HL-60 (cell line): ENCODE measurements at regions not wholly inside any gene's neighbourhood (a gene's known extent, or its start where the extent isn't known, plus 50 kb on each side); places are given as distances from the start of the nearest gene placed in this dataset.

Experiments used
- DNase-seq, 2 experiments: peaks; one replicate each; pipeline ENCODE4 v3.0.0-alpha.2; 2010 to 2020; ENCODE audit warnings: low read depth in 1 of 2, low spot score in 1 of 2
- H3K27ac ChIP-seq: fragments of 250-450 bp; sonication (Bioruptor Pico); replicated peaks from 2 replicates; pipeline ENCODE4 v1.5.1; 2020; ENCODE audit warnings: mild to moderate bottlenecking, moderate library complexity
- H3K27me3 ChIP-seq: fragments of 250-450 bp; sonication (Bioruptor Pico); 2 replicates; pipeline ENCODE4 v1.5.1; 2021; ENCODE audit warnings: mild to moderate bottlenecking, moderate library complexity; ENCODE audit not compliant: insufficient read depth, poor library complexity, severe bottlenecking
- H3K4me3 ChIP-seq: replicated peaks from 2 replicates; pipeline ENCODE4 v1.5.1; 2011; ENCODE audit warnings: mild to moderate bottlenecking, control low read depth, low read length; ENCODE audit not compliant: insufficient read depth
- CTCF ChIP-seq: IDR thresholded peaks from one replicate; pipeline ENCODE4 v1.5.1; 2011; ENCODE audit warnings: low read length, control low read depth, inconsistent platforms; ENCODE audit not compliant: insufficient read depth
- GABPA ChIP-seq: IDR thresholded peaks from 2 replicates; pipeline ENCODE4 v1.6.1; 2012; ENCODE audit warnings: low read depth
- POLR2AphosphoS5 ChIP-seq: IDR thresholded peaks from 2 replicates; pipeline ENCODE4 v1.6.1; 2012; ENCODE audit warnings: low read depth
- SPI1 ChIP-seq: IDR thresholded peaks from 2 replicates; pipeline ENCODE4 v1.6.1; 2012; ENCODE audit warnings: low read depth, mild to moderate bottlenecking, borderline replicate concordance
- TF ChIP-seq, protein P1 (sequence below): IDR thresholded peaks from 2 replicates; pipeline ENCODE4 v1.6.1; 2012; ENCODE audit warnings: low read depth; ENCODE audit not compliant: insufficient replicate concordance

DNA sequence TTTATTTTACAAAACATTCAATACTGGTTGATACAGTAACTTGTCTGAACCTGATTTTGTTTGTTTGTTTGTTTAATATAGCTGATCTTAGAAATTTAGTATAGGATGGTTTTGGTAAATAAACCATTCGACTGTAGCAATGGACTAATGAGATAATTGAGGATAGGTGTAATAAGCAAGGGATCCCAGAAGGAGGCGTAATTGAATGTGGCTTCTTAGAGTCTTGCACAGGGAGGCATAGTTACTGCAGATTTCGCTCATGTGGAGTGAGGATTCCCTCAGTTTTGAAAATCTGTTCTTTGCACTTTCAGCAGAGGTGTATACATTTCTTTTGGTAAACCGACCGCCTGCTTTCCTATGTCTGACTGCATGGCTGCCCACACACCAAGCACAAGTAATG, 709.6 kb downstream of the SOCS6 start:
- DNase-seq = no peak
- Histone ChIP-seq H3K27me3 (no peaks in the 10 kb centered on the region), H3K27ac (no peak overlapping the region), H3K4me3 (no peak overlapping the region)
- TF ChIP-seq SPI1 = no peak
- TF ChIP-seq GABPA = no peak
- TF ChIP-seq POLR2AphosphoS5 = no peak
- TF ChIP-seq, protein P1, sequence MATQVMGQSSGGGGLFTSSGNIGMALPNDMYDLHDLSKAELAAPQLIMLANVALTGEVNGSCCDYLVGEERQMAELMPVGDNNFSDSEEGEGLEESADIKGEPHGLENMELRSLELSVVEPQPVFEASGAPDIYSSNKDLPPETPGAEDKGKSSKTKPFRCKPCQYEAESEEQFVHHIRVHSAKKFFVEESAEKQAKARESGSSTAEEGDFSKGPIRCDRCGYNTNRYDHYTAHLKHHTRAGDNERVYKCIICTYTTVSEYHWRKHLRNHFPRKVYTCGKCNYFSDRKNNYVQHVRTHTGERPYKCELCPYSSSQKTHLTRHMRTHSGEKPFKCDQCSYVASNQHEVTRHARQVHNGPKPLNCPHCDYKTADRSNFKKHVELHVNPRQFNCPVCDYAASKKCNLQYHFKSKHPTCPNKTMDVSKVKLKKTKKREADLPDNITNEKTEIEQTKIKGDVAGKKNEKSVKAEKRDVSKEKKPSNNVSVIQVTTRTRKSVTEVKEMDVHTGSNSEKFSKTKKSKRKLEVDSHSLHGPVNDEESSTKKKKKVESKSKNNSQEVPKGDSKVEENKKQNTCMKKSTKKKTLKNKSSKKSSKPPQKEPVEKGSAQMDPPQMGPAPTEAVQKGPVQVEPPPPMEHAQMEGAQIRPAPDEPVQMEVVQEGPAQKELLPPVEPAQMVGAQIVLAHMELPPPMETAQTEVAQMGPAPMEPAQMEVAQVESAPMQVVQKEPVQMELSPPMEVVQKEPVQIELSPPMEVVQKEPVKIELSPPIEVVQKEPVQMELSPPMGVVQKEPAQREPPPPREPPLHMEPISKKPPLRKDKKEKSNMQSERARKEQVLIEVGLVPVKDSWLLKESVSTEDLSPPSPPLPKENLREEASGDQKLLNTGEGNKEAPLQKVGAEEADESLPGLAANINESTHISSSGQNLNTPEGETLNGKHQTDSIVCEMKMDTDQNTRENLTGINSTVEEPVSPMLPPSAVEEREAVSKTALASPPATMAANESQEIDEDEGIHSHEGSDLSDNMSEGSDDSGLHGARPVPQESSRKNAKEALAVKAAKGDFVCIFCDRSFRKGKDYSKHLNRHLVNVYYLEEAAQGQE = no peak
- TF ChIP-seq CTCF = no peak

DNA sequence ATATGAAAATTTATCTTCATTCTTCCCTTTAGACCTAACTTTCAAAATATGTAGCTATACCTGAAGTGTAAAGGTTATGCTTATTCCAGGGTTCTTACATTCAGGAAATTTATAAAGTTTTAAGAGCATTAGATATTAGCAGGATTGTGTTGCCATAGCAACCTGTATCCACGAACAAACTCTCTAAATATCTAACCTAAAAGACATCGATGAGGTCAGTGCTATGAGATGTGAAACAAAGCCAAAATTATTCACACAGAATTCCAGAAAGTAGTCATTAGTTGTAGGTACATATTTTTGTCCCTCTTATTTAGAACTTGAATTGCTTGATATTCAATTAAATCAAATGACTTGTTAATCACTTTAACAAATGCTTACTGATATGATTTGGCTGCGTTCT, 705.3 kb downstream of the SOCS6 start:
- TF ChIP-seq SPI1 (no peak), POLR2AphosphoS5 (no peak), CTCF (no peak), GABPA (no peak)
- TF ChIP-seq, protein P1 = no peak
- DNase-seq = no peak
- Histone ChIP-seq H3K27me3 (no peaks in the 10 kb centered on the region), H3K4me3 (no peak overlapping the region), H3K27ac (no peak overlapping the region)

GRCh38 chr18:70991577-70991976, 702.7 kb downstream of the SOCS6 start:
- TF ChIP-seq, protein P1 = no peak
- TF ChIP-seq POLR2AphosphoS5 = no peak
- no peak for TF ChIP-seq SPI1
- TF ChIP-seq GABPA = no peak
- TF ChIP-seq CTCF = no peak
- Histone ChIP-seq H3K27me3 (no peaks in the 10 kb centered on the region), H3K27ac (no peak overlapping the region), H3K4me3 (no peak overlapping the region)
- no peak for DNase-seq
